GM12892 (cell line): ENCODE measurements at regions not wholly inside any gene's neighbourhood (a gene's known extent, or its start where the extent isn't known, plus 50 kb on each side); places are given as distances from the start of the nearest gene placed in this dataset.

Experiments
- POLR2A ChIP-seq: IDR thresholded peaks from 2 replicates; pipeline ENCODE4 v1.6.1; 2011; ENCODE audit warnings: low read depth, low read length, control low read depth
- POLR2AphosphoS5 ChIP-seq: IDR thresholded peaks from 2 replicates; pipeline ENCODE4 v1.6.1; 2011; ENCODE audit warnings: low read depth, low read length, control low read depth

GRCh38 chr4:44801384-44801783 lies 75.0 kb upstream of the GNPDA2 start:
- TF ChIP-seq POLR2A (no peak), POLR2AphosphoS5 (no peak)
